Lower leg skin (tissue), 4 donors: ENCODE measurements at regions not wholly inside any gene's neighbourhood (a gene's known extent, or its start where the extent isn't known, plus 50 kb on each side); places are given as distances from the start of the nearest gene placed in this dataset.
"Not testable (repeated sequence)": the region's sequence is repeated elsewhere in the genome, so short reads cannot be mapped to it uniquely, and the experiment has no call there.

Experiments used
- DNase-seq, 2 donors: peaks; one replicate each; pipeline ENCODE4 v3.0.0-alpha.2; 2019; ENCODE audit warnings: low spot score in 2 of 2
- H3K4me3 ChIP-seq: fragments of 200-600 bp; sonication (generic); 2 replicates; pipeline ENCODE4 v1.5.1; 2017; ENCODE audit warnings: mild to moderate bottlenecking, low read depth; ENCODE audit not compliant: poor library complexity, severe bottlenecking
- CTCF ChIP-seq, 3 donors: fragments of 450-650 bp; IDR thresholded peaks; one replicate each; pipeline ENCODE4 v1.5.1; 2016; ENCODE audit warnings: antibody characterized with exemption in 3 of 3, mild to moderate bottlenecking in 3 of 3, moderate library complexity in 2 of 3
- POLR2A ChIP-seq, 2 donors: fragments of 450-650 bp; IDR thresholded peaks; one replicate each; pipeline ENCODE4 v1.6.1; 2016 to 2017; ENCODE audit warnings: antibody characterized with exemption in 2 of 2, mild to moderate bottlenecking in 1 of 2, moderate library complexity in 1 of 2
- WGBS, 2 donors: methylation state at CpG; one replicate each; pipeline ENCODE4 v1.1.5; 2018; 5-methylcytosine and 5-hydroxymethylcytosine counted together
- intact Hi-C: fragments of 100-400 bp; cut with DNase I; formaldehyde crosslinking; loops from one replicate; pipeline ENCODE4 v1.15.0; 2023; ENCODE audit warnings: low total_unique reads

GRCh38 chr2:78832481-78832880 is 193.0 kb upstream of the REG3G start:
- no peak for DNase-seq
- WGBS, 2 donors: 20 to 32% methylated on average over 2 of the region's 2 CpGs
- H3K4me3 ChIP-seq: no peak overlapping the region
- TF ChIP-seq POLR2A (IDR thresholded peaks at IDR 0.05) (no peak), CTCF (IDR thresholded peaks at IDR 0.05) (no peak)
- intact Hi-C loops: no loop called here

- no peak for DNase-seq
- intact Hi-C loops: no loop called here
- H3K4me3 ChIP-seq: no peak overlapping the region
- no peak for TF ChIP-seq CTCF (IDR thresholded peaks at IDR 0.05)
- no peak for TF ChIP-seq POLR2A (IDR thresholded peaks at IDR 0.05)
- WGBS, 2 donors: 37 to 41% methylated on average over 3 of the region's 3 CpGs
Observed at GRCh38 chr2:78839259-78839658, 186.2 kb upstream of the REG3G start.

DNA sequence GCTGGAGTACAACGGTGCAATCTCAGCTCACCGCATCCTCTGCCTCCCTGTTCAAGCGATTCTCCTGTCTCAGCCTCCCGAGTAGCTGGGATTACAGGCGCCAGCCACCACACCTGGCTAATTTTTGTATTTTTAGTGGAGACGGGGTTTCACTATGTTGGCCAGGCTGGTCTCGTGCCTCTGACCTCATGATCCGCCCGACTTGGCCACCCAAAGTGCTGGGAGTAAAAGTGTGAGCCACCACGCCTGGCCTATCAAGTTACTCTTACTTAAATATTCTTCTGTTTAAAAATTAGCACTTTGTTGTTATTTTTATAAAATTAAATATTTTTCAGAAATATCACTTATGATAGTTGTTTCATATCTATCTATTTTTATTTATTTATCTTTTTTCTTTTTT is 185.2 kb upstream of the REG3G start:
- WGBS, 2 donors: 91 to 92% methylated on average over 10 of the region's 10 CpGs
- DNase-seq, intact Hi-C loops, H3K4me3 ChIP-seq: not testable (repeated sequence)

DNA sequence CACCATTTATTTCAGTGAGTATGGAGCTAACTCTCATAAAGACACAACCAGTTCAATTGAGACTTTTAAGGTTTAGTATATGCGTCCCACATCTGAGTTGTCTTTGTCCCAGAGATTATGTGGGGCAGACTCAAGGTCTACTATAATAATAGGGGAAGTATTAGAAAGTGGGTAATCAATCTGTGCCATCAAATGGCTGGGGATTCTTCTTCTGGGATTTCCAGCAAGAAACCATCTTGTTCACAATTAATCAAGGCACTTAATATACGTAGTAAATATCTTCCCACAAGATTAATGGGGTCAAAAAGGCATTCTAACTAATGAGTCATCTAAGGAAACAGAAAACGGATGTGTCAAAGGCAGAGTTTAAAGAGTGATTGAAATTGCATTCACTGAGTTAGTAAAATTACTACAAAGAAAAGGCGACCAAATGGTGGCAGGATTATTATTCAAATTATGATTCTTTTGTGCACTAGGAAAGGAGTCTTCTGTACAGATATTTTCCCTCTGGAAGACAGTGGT is 179.8 kb upstream of the REG3G start:
- intact Hi-C loops: no loop called here
- TF ChIP-seq CTCF (IDR thresholded peaks at IDR 0.05): no peak
- no peak for TF ChIP-seq POLR2A (IDR thresholded peaks at IDR 0.05)
- no peak overlapping the region for H3K4me3 ChIP-seq
- WGBS, 2 donors: 37 to 53% methylated on average over 4 of the region's 4 CpGs
- no peak for DNase-seq

DNA sequence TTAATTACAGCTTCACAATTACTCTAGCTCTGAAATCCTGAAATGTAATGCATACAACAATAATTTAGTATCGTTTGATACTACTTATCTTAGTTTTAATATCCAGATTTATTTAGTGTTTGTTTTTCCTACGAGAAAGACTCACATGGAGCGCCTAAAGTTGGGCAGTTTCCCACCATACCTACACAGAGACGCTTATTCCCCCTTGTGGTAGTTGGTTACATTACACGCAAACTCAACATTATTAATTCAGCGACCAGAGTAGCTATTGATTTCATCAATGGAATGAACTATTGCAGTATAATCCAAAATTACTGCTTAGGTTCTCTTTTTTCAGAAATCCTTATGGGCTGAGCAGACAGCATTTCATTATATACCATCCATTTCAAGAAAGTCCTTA is 164.0 kb upstream of the REG3G start:
- H3K4me3 ChIP-seq: no peak overlapping the region
- intact Hi-C loops: no loop called here
- 45 to 69% methylated on average over 6 of the region's 6 CpGs for WGBS, 2 donors
- TF ChIP-seq CTCF (IDR thresholded peaks at IDR 0.05) (no peak), POLR2A (IDR thresholded peaks at IDR 0.05) (no peak)
- DNase-seq: no peak

- no peak overlapping the region for H3K4me3 ChIP-seq
- intact Hi-C loops: no loop called here
- 81 to 92% methylated on average over 3 of the region's 3 CpGs for WGBS, 2 donors
- DNase-seq: no peak
- TF ChIP-seq POLR2A (IDR thresholded peaks at IDR 0.05) (no peak), CTCF (IDR thresholded peaks at IDR 0.05) (no peak)
Observed at GRCh38 chr2:78864205-78864604, 161.3 kb upstream of the REG3G start.
